ENCODE measurements at regions not wholly inside any gene's neighbourhood (a gene's known extent, or its start where the extent isn't known, plus 50 kb on each side); places are given as distances from the start of the nearest gene placed in this dataset.

- Histone ChIP-seq H4K20me1 (ENCODE audit: insufficient read depth, low read length) (no peaks in the 10 kb centered on the region), H3K4me3 (ENCODE audit: low read depth, low read length, poor library complexity, severe bottlenecking) (no peak overlapping the region), H3K4me1 (ENCODE audit: insufficient read depth, low read length, poor library complexity, severe bottlenecking) (no peaks in the 10 kb centered on the region), H2AFZ (ENCODE audit: low read length) (no peak overlapping the region), H3K79me2 (ENCODE audit: insufficient read depth, low read depth, low read length) (no peaks in the 10 kb centered on the region), H3K9me3 (ENCODE audit: low read length) (no peaks in the 10 kb centered on the region), H3K4me2 (ENCODE audit: low read length) (no peak overlapping the region), H3K9me2 (ENCODE audit: insufficient read depth, low read length) (no peaks in the 10 kb centered on the region), H3K36me3 (ENCODE audit: insufficient read depth, low read length) (no peaks in the 10 kb centered on the region), H3K27ac (ENCODE audit: low read depth, low read length, poor library complexity, severe bottlenecking) (no peak overlapping the region)
- POLR2A ChIA-PET = no interaction called here
- DNase-seq (ENCODE audit: low spot score) = no peak
- no TSS peak for BruUV-seq (replicated peaks)
- CTCF ChIA-PET (ENCODE audit: unreplicated experiment) = no interaction called here
- TF ChIP-seq CTCF (conservative IDR thresholded peaks at IDR 0.05; ENCODE audit: low read length) = no peak
- TF ChIP-seq EZH2phosphoT487 (IDR thresholded peaks at IDR 0.05; ENCODE audit: borderline replicate concordance, low read depth, low read length) = no peak
- intact Hi-C loops (cut with micrococcal nuclease; ENCODE audit: unreplicated experiment) = no loop called here
Observed at GRCh38 chr3:83633758-83634157, 1325.0 kb upstream of the CADM2 start.

- H3K79me2 ChIP-seq (ENCODE audit: insufficient read depth, low read depth, low read length) = no peaks in the 10 kb centered on the region
- ChIA-PET CTCF (ENCODE audit: unreplicated experiment) (no interaction called here), POLR2A (no interaction called here)
- intact Hi-C loops (cut with micrococcal nuclease; ENCODE audit: unreplicated experiment) = no loop called here
- no peak for DNase-seq (ENCODE audit: low spot score)
- BruUV-seq (replicated peaks) = no TSS peak
- no peaks in the 10 kb centered on the region for H3K9me3 ChIP-seq (ENCODE audit: low read length)
- H3K4me2 ChIP-seq (ENCODE audit: low read length) = no peak overlapping the region
- H3K27ac ChIP-seq (ENCODE audit: low read depth, low read length, poor library complexity, severe bottlenecking) = no peak overlapping the region
- no peaks in the 10 kb centered on the region for H3K36me3 ChIP-seq (ENCODE audit: insufficient read depth, low read length)
- H3K4me1 ChIP-seq (ENCODE audit: insufficient read depth, low read length, poor library complexity, severe bottlenecking) = no peaks in the 10 kb centered on the region
- TF ChIP-seq CTCF (conservative IDR thresholded peaks at IDR 0.05; ENCODE audit: low read length) (no peak), EZH2phosphoT487 (IDR thresholded peaks at IDR 0.05; ENCODE audit: borderline replicate concordance, low read depth, low read length) (no peak)
- no peak overlapping the region for H2AFZ ChIP-seq (ENCODE audit: low read length)
- H3K4me3 ChIP-seq (ENCODE audit: low read depth, low read length, poor library complexity, severe bottlenecking) = no peak overlapping the region
- no peaks in the 10 kb centered on the region for H3K9me2 ChIP-seq (ENCODE audit: insufficient read depth, low read length)
- no peaks in the 10 kb centered on the region for H4K20me1 ChIP-seq (ENCODE audit: insufficient read depth, low read length)
Observed at GRCh38 chr3:83649692-83650091, 1309.1 kb upstream of the CADM2 start.

- no peak overlapping the region for H3K27ac ChIP-seq (ENCODE audit: low read depth, low read length, poor library complexity, severe bottlenecking)
Observed at GRCh38 chr3:83655083-83655482, 1303.7 kb upstream of the CADM2 start.

More at GRCh38 chr3:83655083-83655482, 1303.7 kb upstream of the CADM2 start:
- no peaks in the 10 kb centered on the region; the same call in 1 of the 2 replicates for H3K9me3 ChIP-seq (ENCODE audit: low read length)
- H3K4me1 ChIP-seq (ENCODE audit: insufficient read depth, low read length, poor library complexity, severe bottlenecking) = no peaks in the 10 kb centered on the region
- POLR2A ChIA-PET = interaction anchor here (0.7 kb wide), 1 partner anchor 9 kb away, joined by 3 read pairs; no protein-coding TSS in a partner anchor
- no peak for DNase-seq (ENCODE audit: low spot score)
- no peak overlapping the region for H3K4me2 ChIP-seq (ENCODE audit: low read length)
- CTCF ChIA-PET (ENCODE audit: unreplicated experiment) = no interaction called here
- no peaks in the 10 kb centered on the region for H3K9me2 ChIP-seq (ENCODE audit: insufficient read depth, low read length)
- H2AFZ ChIP-seq (ENCODE audit: low read length) = no peak overlapping the region
- no peaks in the 10 kb centered on the region for H3K79me2 ChIP-seq (ENCODE audit: insufficient read depth, low read depth, low read length)
- BruUV-seq (replicated peaks) = no TSS peak
- H3K4me3 ChIP-seq (ENCODE audit: low read depth, low read length, poor library complexity, severe bottlenecking) = no peak overlapping the region
- intact Hi-C loops (cut with micrococcal nuclease; ENCODE audit: unreplicated experiment) = no loop called here
- H4K20me1 ChIP-seq (ENCODE audit: insufficient read depth, low read length) = no peaks in the 10 kb centered on the region
- no peaks in the 10 kb centered on the region for H3K36me3 ChIP-seq (ENCODE audit: insufficient read depth, low read length)
- TF ChIP-seq EZH2phosphoT487 (IDR thresholded peaks at IDR 0.05; ENCODE audit: borderline replicate concordance, low read depth, low read length) (no peak), CTCF (conservative IDR thresholded peaks at IDR 0.05; ENCODE audit: low read length) (no peak)

Measured in OCI-LY7 (cell line).